ENCODE measurements at regions not wholly inside any gene's neighbourhood (a gene's known extent, or its start where the extent isn't known, plus 50 kb on each side); places are given as distances from the start of the nearest gene placed in this dataset.

DNA sequence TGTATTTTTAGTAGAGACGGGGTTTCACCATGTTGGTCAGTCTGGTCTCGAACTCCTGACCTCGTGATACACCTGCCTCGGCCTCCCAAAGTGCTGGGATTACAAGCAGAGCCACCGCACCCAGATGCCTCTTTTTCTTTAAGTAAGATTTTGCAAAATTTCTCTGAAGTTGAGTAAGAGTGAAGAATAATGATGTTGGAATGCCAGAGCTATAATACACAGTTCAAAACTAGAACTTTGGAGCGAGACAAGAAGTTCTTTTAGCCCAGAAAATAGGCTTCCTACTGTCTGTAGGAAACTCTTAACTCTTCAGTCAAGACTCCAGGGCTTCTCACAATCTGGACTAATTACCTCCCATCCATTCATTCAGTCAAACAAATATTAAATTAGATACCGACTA is 51.4 kb downstream of the MARCHF4 start:
- DNase-seq, result no peak

DNA sequence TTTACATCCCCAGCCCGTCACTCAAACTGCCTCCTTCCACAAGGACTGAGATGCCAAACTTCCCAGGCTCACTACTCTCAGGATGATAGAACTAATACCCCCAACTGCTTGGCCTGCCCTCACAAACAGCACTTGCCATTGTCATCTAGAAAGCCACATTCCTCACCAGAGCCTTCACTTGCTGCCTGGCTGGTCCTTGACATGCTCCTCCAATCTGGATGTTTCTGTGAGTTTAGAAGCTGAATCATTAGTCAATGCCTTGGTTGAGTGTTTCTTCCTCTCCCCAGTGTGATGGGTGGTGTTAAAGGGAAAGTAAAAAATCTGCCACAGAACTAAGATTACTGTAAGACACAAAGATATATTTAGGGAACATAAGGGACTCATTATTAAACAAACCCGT is 52.5 kb downstream of the MARCHF4 start:
- peak; percentile 65 for DNase-seq

DNA sequence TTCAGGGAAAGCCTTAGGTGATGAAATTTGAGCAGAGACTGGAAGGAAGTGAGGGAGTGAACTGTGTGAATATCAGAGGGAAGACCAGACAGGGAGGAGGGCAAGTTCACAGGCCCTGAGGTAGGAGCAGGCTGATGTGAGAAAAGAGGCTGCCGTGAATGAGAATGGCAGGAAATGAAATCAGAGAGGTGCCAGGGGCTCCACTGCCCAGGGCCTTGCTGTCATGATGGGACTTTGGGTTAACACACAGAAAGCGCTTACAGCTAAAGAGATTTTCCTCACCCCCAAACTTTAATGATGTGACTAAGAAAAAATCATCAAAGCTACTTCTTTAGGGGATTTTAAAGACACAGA is 53.8 kb downstream of the MARCHF4 start:
- DNase-seq, result no peak

DNA sequence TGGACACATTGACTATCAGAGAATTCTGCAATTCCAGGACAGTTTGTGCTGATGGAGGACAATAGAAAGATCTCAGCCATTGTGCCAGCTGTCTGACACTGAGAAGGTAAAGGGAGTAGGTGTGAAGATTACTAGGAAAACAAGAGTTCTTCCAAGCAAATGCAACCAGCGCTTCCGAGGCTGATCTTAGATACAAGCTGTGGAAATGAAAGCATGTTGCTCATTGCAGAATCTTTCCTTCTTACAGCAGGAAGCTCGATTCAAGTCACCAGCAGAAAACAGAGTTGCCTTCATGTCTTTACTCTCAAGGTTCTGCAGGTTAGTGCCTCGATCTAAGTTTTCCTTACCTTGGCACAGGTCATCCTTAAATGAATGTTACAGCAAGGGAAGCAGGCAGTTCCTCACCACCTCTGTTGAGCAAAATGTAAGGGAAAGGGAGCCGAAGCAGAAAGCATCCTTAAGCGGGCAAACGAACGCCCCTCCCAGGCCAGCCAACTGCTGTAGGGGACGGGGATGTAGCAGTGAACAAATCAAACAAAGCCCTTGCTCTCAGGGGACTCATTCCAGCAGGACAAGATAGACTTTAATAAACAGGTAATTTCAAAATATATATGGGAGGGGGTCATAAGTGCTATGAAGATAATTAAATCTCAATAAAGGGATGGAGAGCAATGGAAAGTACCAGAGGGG is 54.3 kb downstream of the MARCHF4 start:
- DNase-seq, result no peak

DNA sequence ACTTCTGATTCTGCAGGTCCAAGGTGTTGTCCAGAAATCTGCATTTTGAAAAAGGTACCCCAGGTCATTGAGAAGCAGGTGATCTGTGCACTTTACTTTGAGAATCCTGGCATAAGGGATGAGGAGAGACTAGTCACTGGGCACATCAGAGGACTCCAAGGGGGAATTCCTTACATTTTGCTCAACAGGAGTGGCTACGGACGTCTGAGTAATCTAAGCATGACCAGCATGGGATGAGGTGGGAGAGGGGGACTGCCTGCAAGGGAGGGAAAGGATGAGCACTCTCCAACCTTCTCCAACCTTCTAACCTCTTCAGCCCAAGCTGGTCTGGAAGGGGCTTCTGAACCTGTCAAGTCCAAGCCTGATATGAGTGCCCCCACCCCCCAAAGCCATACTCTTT is 55.5 kb downstream of the MARCHF4 start:
- DNase-seq, result peak; percentile 81

DNA sequence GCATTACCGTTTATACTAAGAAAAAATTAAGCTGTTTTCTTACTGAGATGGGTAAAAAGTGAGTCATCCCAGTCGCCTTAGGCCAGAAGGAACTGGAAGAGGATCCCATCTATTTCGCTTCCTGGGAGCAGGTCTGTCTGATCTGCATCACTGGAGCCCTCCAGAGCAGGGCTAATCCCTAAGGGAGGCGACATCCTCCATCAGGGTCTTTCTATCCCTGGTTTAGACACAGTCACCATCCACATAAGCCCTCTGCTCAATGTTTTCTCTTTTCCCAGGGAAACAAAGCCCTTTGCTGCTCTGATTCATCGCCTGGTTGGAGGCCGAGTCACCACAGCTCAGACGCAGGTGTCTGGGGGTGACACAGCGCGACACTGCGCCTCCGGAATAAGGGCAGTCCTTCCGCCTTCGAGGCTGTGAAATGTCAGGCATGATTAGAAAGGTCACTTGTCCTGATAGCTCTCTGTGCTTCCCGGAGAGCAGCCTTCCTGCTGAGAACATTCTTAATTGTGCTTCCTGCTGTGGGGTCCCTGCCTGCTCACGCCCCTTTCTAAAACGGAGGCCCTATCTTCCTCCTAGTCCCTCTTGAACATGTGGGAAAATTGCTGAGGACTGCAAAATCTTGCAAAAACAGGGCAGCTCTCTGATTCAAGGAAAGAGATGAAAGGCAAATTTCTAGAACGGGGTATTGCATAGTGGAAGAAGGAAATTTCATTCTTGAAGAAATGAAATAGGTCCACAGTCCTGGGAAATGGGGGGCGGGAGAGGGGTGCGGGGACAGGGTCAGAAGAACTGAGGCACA is 56.3 kb downstream of the MARCHF4 start:
- DNase-seq, result peak; percentile 53

DNA sequence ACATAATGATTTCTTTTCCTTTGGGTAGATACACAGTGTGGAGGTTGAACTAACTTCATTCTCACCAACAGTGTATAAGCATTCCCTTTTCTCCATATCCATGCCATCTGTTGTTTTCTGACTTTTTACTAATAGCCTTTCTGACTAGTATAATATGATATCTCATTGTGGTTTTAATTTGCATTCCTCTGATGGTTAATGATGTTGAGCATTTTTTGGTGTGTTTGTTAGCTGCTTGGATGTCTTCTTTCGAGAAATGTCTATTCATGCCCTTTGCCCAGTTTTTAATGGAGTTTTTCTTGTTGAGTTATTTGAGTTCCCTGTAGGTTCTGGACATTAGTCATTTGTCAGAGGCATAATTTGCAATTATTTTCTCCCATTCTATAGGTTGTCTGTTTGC is 59.8 kb downstream of the MARCHF4 start:
- peak; percentile 42 for DNase-seq

DNA sequence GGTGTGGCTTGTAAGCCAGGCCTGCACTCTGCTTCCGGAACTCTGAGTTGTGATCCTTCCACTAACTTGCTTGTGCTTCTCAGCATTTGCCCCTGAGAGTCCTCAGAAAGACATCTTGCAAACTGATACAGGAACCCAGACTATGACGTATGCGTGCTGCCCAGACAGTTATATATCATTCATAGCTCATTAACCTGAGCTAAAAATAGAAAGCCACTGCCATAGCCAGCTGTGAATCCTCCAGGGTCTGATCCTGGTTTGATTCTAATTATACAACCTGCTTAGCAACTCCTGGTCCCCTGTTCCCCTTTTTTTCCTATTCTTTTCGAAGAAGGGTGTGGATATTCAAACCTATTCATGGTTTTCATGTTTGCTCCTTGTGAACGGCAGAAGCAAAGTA is 63.7 kb downstream of the MARCHF4 start:
- peak; percentile 89 for DNase-seq

DNA sequence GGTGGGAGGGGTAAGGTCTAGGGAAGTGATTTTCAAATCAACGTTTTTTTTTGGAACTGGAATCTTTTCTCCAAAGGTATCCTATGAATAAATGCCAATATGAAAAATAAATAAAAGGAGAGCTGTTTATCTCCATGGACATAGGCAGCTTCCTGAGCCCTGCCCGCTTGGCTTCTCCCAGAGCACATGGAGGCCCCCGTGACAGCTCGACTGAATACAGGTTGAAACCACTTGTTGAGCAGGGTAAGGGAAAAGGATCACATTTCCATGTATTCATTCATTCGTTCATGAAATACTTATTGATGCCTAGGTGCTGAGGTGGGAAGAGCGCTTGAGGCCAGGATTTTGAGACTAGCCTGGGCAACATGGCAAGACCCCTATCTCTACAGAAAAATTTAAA is 64.8 kb downstream of the MARCHF4 start:
- no peak for DNase-seq

DNA sequence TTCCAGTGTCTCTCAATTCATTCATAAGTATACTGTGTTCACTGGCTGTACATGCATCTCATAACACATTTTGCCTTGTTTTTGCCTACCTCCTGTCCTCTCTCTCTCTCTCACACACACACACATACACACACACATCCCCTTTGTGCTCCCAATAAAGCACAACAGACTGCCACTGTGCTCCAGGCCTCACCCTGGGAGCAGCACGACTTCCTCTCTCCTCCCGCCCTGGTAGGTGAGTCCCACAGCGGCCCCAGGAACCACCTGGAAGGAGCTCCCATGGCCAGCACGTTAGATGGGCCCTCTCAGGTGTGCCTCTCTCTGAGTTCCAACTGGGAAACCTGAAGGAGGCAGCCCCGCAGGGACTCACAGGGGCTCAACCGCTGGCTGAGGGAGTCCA is 65.4 kb downstream of the MARCHF4 start:
- DNase-seq, result no peak

DNA sequence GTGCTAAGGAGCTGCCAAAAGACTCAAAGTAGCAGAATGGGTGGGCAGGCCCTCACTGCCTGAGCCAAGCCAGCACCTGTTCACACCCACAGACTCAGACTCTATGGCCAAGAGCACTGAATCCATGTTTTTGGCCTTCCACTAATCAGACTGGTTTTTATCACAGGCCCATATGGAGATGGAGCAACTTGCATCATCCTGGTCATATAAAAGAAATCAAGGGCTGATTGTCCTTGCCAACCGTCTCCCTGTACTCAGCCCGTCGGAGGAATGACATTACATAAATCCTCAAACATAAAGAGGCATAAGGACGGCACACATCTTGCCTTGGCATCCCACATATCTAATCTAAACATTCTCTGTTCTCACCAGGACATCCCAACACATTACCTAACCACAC is 66.7 kb downstream of the MARCHF4 start:
- no peak for DNase-seq

DNA sequence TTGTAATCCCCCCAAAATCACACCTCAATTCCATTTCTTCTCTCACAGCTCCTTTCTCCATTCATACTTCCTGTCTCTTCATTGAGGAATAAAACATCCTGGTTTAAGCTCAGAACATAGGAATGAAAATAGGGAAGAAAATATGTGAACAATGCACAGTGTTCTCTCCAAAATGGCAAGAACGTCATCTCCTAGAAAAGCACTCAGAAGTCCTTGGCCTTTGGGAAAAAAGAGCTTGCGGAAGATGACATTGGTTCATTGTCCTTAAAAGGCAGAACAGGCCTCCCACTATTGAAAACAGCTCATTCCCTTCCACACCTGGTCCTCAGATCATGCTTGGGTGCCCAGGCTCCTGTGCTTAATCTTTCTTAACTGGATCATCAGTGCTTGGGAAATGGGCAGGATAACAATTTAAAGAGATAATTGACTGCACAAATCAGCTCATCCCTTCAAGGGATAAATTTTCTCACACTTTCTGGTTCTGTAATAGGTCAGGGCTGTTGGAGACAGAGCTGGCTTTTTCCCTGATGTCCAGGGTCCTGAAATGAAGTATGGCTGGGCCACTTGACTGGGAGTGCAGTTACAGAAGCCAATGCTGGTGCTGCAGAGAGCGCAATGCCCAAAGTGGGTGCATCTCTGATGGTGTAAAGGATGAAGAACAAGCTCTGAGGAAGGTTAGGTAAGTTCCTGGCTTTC is 69.2 kb downstream of the MARCHF4 start:
- peak; percentile 80 for DNase-seq

DNA sequence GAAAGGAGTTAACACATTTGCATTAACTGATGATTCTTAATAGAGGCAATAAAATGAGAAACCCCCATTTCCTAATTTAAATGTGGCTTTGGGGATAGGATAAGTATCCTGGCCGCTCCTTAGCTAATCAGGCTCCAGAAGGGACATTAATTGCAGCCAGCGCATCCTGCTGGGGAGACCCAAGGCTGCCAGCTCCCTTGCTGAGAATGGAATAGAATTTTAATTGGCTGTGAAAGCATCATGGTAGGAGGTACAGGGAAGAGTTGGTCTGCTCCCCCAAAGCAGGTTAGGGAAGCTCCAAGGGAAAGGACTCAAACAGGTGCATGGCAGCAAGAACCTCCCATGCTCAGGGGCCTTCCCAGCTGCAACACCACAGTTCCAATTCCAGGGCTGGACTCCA is 71.4 kb downstream of the MARCHF4 start:
- no peak for DNase-seq

DNA sequence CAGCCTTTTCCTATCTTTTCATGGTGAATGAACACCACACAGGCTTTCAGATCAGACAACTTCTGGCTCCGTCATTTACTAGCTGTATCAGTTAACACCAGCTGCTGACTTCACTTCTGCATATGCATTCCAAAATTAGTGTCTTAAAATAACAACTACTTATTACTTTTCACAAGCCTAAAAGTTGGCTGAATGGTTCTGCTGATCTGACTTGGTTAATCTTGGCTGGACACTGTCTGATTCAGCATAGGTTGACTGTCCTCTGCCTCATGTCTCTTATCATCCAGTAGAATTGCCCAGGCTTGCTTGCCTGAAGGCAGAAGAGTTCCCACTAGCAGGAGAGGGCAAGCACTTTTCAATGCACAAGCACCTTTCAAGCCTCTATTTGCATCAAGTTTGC is 72.7 kb downstream of the MARCHF4 start:
- DNase-seq, result peak; percentile 31

DNA sequence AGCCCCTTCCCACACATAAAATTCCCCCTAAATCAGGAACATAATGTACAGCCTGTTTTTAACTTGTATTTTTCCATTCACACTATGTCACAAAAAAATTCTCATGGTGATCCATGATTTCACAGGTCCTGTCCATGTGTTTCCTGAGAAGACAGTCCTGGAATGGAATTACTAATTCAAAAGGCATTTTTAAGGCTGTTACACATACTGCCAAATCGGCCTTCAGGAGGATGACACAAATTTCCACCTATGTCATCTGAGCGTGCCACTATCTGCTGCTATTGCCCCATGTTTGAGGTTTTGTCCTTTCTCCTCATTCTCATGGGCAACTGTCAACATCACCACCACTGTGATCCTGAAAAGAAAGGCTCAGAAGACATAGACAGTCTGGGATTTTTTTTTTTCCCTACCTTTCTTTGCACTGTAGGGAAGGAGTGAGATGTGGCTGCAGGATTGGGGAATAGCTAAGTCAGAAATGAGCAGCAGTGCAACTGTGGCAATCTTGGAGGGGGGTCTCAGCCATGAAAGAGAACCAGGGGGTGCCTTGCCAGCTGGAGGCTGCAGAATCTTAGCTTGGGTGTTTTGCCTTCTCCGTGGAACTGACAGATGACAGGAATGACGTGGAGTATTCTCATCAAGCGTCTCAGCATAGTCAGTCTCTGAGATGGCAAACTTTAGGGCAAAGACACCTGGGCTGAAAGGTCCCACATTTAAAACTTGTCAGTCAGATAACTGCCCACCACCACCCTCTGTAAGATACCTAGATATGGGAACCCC is 73.4 kb downstream of the MARCHF4 start:
- DNase-seq, result peak; percentile 87

DNA sequence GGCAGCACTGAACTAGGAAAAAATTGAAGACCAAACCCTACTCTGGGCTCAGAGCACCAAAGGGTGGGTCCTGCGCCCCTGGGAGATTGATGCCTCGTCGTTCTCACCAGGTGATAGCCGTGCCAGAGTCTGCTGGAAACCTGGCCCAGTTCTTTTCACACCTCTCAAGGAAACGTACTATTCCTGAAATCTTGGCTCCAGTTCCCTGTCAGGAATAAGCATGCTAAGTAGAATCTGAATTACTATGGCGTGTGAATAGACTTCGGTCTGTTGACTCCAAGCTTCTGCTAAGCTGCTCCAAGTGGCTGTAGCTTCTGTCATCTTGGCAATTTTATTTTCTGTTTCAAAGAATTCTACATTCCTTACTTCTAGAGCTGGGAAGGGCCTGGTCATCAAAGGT is 75.4 kb downstream of the MARCHF4 start:
- no peak for DNase-seq

DNA sequence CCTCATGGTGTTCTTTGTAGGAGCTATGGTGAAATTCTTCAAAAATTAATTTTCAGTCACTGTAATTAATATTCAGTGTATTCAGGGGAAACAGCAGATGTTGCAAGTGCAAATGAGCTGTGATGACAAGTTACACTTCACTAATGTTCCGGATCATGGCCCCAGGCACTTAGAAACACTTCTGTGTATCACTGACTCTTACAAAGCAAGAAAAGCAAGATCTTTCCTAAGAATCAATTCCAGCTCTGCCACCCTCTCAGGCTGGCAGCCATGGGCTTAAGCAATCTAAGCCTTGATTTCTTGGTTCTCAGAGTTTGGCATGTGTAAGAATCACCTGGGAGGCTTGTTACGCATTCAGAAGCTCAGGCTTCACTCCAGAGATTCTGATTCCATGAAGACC is 78.0 kb downstream of the MARCHF4 start:
- no peak for DNase-seq

DNA sequence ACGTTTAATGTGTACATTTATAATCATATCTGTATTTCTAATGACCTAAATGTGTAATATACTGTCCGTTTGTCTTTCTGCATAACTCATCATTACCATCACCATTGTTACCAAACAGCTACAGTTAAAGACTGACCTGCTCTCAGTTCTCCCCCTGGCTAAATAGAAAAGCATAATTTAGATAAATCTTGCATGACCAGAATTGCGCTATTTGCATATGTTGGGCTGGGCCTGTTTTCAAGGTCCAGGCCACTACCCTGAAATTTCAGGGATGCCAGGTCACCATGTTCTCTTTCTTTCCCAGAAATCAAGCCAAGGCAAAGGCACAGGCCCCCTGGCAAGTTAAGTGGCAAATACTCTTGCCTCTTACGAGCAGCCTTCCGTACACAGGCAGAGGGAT is 78.4 kb downstream of the MARCHF4 start:
- DNase-seq, result no peak

DNA sequence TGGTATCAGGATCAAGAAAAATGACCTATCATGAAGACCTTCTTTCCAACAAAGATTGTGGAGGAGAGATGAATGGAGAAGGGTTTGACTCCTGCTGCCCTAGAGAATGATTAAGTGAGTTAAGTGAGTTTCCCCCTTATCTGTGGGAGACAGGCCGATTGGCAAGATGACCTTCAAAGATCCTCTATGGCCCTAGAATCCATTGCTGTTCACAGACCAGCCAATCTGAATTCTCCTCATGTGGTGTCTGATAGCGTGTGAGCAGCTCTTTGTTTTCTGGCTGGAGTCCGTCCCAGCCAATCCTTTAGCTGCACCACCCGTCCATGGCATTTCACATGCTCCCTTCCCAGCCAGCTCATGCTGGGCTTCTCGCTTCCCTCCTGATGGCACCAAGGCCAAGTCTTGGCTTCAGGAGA is 79.4 kb downstream of the MARCHF4 start:
- no peak for DNase-seq

DNA sequence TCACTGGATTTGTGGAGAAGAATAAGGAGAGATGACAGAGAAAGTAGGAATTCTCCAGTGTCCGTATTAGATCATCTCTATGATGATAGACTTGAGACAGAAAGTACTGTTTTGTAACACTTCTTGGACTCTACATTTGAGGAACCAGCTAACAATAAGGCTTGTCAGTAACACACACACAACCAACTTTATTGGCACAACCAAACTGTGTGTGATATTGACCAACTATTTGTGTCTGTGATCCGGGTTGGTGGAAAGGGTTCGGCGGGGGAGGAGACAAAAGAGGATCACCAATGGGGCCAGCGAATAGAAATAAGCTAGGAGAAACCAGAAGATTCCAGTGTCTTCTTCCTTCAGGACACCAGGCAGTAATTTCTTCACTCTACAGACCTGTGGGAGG is 79.8 kb downstream of the MARCHF4 start:
- no peak for DNase-seq

DNA sequence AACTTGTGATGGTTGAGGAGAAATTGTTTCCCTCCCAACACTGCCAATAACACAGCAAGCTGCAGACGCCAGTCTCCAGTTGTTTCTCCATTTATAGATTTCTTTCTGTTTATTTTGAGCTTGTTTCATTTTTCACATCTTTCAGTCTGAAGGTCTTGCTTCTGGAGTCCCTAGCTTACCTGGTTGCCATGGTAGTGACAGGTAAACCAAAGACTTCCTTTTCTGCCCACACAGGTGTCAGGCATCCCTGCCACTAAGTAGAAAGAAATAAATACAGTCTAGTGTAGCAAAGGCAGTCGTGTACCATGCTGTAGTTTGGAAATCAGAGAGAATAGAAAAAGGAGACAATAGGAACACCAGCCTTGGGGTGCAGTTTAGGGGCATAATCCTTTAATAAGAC is 82.8 kb downstream of the MARCHF4 start:
- DNase-seq, result no peak

DNA sequence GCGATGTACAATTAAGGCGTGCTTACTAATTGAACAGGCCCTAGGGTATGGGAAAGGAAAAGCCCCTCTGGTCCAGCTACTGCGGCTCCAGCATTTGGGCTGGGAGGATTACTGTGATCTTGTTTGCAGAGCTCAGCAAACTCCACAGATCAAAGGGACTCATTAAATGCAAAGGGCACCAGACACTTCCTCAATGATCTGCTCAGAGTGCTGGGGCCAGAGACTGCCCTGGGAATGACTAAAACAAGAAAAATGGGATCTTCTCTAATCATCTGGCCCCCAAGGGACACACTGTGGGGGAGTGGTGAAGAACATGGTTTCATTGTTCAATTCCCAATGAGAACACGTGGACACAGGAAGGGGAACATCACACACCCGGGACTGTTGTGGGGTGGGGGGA is 85.0 kb downstream of the MARCHF4 start:
- DNase-seq, result peak; percentile 74

DNA sequence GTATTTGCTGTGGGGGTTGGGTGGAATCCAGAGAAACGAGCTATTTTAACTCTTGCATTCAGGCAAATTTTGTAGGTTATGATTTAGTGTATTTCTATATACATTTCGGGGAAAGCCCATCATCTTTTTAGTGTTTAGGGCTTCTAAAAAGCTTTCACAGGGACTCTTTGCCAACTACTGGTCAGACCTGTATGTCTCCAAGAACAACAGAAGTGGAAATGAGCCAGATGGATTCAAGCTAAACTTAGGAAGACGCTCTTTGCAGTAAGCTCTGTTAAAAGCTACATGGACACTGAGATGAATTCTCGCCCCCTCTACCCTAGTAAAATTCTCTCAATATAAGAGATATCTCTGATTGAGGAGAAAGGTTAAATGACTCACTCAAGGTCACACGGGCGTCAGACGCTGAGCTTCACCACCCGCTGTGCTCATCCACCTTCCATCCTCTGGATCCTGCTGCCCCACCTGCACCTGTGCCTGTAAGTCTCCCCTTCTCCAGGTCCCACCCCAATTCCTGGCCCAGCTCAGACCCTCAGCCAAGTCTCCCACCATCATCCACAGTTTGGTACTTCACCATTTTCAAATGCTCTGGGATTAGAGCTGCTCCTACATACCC is 85.6 kb downstream of the MARCHF4 start:
- DNase-seq, result no peak
